H9 (cell line): ENCODE measurements at regions not wholly inside any gene's neighbourhood (a gene's known extent, or its start where the extent isn't known, plus 50 kb on each side); places are given as distances from the start of the nearest gene placed in this dataset.
A peak's percentile ranks its signal among the peaks of the same experiment; 100 is the strongest.

ENCODE experiments used
- DNase-seq: peaks from one replicate; pipeline ENCODE4 v3.0.0-alpha.2; 2017
- H2AFZ ChIP-seq: one replicate; pipeline ENCODE4 v1.6.1; 2013; ENCODE audit warnings: mild to moderate bottlenecking, low read length, control low read depth, moderate library complexity
- H2AK5ac ChIP-seq: 2 replicates; pipeline ENCODE4 v1.6.1; 2013; ENCODE audit warnings: low read length, control low read depth, mixed read lengths; ENCODE audit not compliant: insufficient read length
- H2BK120ac ChIP-seq: one replicate; pipeline ENCODE4 v1.6.1; 2013; ENCODE audit warnings: low read depth, mild to moderate bottlenecking, low read length, control low read depth, inconsistent platforms; ENCODE audit not compliant: poor library complexity, severe bottlenecking
- H2BK12ac ChIP-seq: 2 replicates; pipeline ENCODE4 v1.6.1; 2013; ENCODE audit warnings: low read length, control low read depth, mixed read lengths, low read depth; ENCODE audit not compliant: insufficient read length
- H2BK15ac ChIP-seq: 2 replicates; pipeline ENCODE4 v1.6.1; 2013; ENCODE audit warnings: low read depth, low read length, control low read depth
- H2BK20ac ChIP-seq: one replicate; pipeline ENCODE4 v1.6.1; 2013; ENCODE audit warnings: low read depth, mild to moderate bottlenecking, low read length, control low read depth, inconsistent platforms; ENCODE audit not compliant: poor library complexity, severe bottlenecking
- H2BK5ac ChIP-seq: 2 replicates; pipeline ENCODE4 v1.6.1; 2013; ENCODE audit warnings: low read length, control low read depth, mixed read lengths; ENCODE audit not compliant: insufficient read length
- H3K14ac ChIP-seq: 2 replicates; pipeline ENCODE4 v1.6.1; 2013; ENCODE audit warnings: low read length, control low read depth; ENCODE audit not compliant: insufficient read depth
- H3K18ac ChIP-seq: 2 replicates; pipeline ENCODE4 v1.6.1; 2013; ENCODE audit warnings: low read depth, mild to moderate bottlenecking, mixed read lengths, low read length, control low read depth; ENCODE audit not compliant: insufficient read length
- H3K23ac ChIP-seq: 2 replicates; pipeline ENCODE4 v1.6.1; 2013; ENCODE audit warnings: low read length, control low read depth, mixed read lengths, low read depth; ENCODE audit not compliant: insufficient read length
- H3K23me2 ChIP-seq: 2 replicates; pipeline ENCODE4 v1.6.1; 2013; ENCODE audit warnings: low read depth, mild to moderate bottlenecking, mixed read lengths, low read length, control low read depth; ENCODE audit not compliant: insufficient read length, poor library complexity, severe bottlenecking
- H3K27ac ChIP-seq: 2 replicates; pipeline ENCODE4 v1.5.1; 2013; ENCODE audit warnings: low read length, control low read depth, mixed read lengths, low read depth; ENCODE audit not compliant: insufficient read length
- H3K27me3 ChIP-seq: 2 replicates; pipeline ENCODE4 v1.6.1; 2013; ENCODE audit warnings: low read length, control low read depth, inconsistent platforms; ENCODE audit not compliant: insufficient read depth
- H3K4ac ChIP-seq: 2 replicates; pipeline ENCODE4 v1.6.1; 2013; ENCODE audit warnings: low read depth, mild to moderate bottlenecking, control low read depth, inconsistent platforms, low read length, moderate library complexity
- H3K4me1 ChIP-seq: 2 replicates; pipeline ENCODE4 v1.6.1; 2013; ENCODE audit warnings: low read length, control low read depth, inconsistent platforms; ENCODE audit not compliant: insufficient read depth
- H3K4me2 ChIP-seq: 2 replicates; pipeline ENCODE4 v1.6.1; 2013; ENCODE audit warnings: low read length, control low read depth, mixed read lengths; ENCODE audit not compliant: insufficient read length, insufficient read depth
- H3K56ac ChIP-seq: 2 replicates; pipeline ENCODE4 v1.6.1; 2013; ENCODE audit warnings: low read depth, mild to moderate bottlenecking, mixed read lengths, low read length, control low read depth; ENCODE audit not compliant: insufficient read length
- H3K79me1 ChIP-seq: 2 replicates; pipeline ENCODE4 v1.6.1; 2013; ENCODE audit warnings: low read depth, mild to moderate bottlenecking, moderate library complexity, low read length, control low read depth, inconsistent platforms; ENCODE audit not compliant: insufficient read depth, poor library complexity, severe bottlenecking
- H3K79me2 ChIP-seq: 2 replicates; pipeline ENCODE4 v1.6.1; 2013; ENCODE audit warnings: low read length, control low read depth, inconsistent platforms; ENCODE audit not compliant: insufficient read depth
- H3K9ac ChIP-seq: 2 replicates; pipeline ENCODE4 v1.6.1; 2013; ENCODE audit warnings: low read length, control low read depth, mixed read lengths; ENCODE audit not compliant: insufficient read length; ENCODE audit errors: extremely low read depth
- H3K9me3 ChIP-seq: one replicate; pipeline ENCODE4 v1.6.1; 2013; ENCODE audit warnings: low read depth, low read length, inconsistent platforms; ENCODE audit not compliant: control insufficient read depth
- H3T11ph ChIP-seq: one replicate; pipeline ENCODE4 v1.6.1; 2013; ENCODE audit warnings: mild to moderate bottlenecking, low read length, control low read depth, inconsistent platforms
- H4K20me1 ChIP-seq: one replicate; pipeline ENCODE4 v1.6.1; 2013; ENCODE audit not compliant: control insufficient read depth, insufficient read length, insufficient read depth
- H4K5ac ChIP-seq: 2 replicates; pipeline ENCODE4 v1.6.1; 2013; ENCODE audit warnings: low read depth, mild to moderate bottlenecking, mixed read lengths, low read length, control low read depth; ENCODE audit not compliant: insufficient read length
- H4K8ac ChIP-seq: replicated peaks from 2 replicates; pipeline ENCODE4 v1.6.1; 2013; ENCODE audit warnings: low read length, control low read depth, mixed read lengths, low read depth; ENCODE audit not compliant: insufficient read length
- H4K91ac ChIP-seq: 2 replicates; pipeline ENCODE4 v1.6.1; 2013; ENCODE audit warnings: low read depth, mild to moderate bottlenecking, moderate library complexity, mixed read lengths, low read length, control low read depth; ENCODE audit not compliant: insufficient read length
- H3K27ac Mint-ChIP-seq, 3 experiments: 2 replicates in 2 of 3; 3 replicates in 1 of 3; pipeline ENCODE4 v1.8.0; 2020 to 2021; ENCODE audit warnings: mixed read lengths in 3 of 3, mild to moderate bottlenecking in 1 of 3, moderate library complexity in 1 of 3
- H3K27me3 Mint-ChIP-seq: 2 replicates; pipeline ENCODE4 v1.8.0; 2021; ENCODE audit warnings: low read depth, mild to moderate bottlenecking, moderate library complexity, mixed read lengths
- H3K36me3 Mint-ChIP-seq, 3 experiments: 2 replicates in 2 of 3; 3 replicates in 1 of 3; pipeline ENCODE4 v1.8.0; 2020 to 2021; ENCODE audit warnings: low read depth in 3 of 3, mixed read lengths in 3 of 3; ENCODE audit not compliant: insufficient read depth in 1 of 3
- H3K4me1 Mint-ChIP-seq, 2 experiments: 2 replicates each; pipeline ENCODE4 v1.8.0; 2020; ENCODE audit warnings: mixed read lengths in 2 of 2
- H3K4me3 Mint-ChIP-seq, 2 experiments: 2 replicates in 1 of 2; 3 replicates in 1 of 2; pipeline ENCODE4 v1.8.0; 2020 to 2021; ENCODE audit warnings: mild to moderate bottlenecking in 2 of 2, mixed read lengths in 2 of 2, moderate library complexity in 1 of 2
- H3K9me3 Mint-ChIP-seq, 2 experiments: 2 replicates in 1 of 2; 3 replicates in 1 of 2; pipeline ENCODE4 v1.8.0; 2020; ENCODE audit warnings: mild to moderate bottlenecking in 2 of 2, mixed read lengths in 2 of 2, moderate library complexity in 1 of 2
- CTCF ChIP-seq: fragments of 200-600 bp; sonication (generic); conservative IDR thresholded peaks from 3 replicates; pipeline ENCODE4 v1.8.0; 2021; ENCODE audit warnings: antibody characterized with exemption, mild to moderate bottlenecking
- WGBS: extraction: QIAGEN DNeasy Blood & Tissue Kit; methylation state at CpG from one replicate; pipeline ENCODE4 v1.1.7; 2013; ENCODE audit warnings: missing lambda C conversion rate, low lambda C conversion rate, mixed read lengths; ENCODE audit not compliant: insufficient read length; ENCODE audit errors: extremely low coverage; 5-methylcytosine and 5-hydroxymethylcytosine counted together

- Histone ChIP-seq H3K56ac (no peak overlapping the region), H3T11ph (no peak overlapping the region), H3K4me1 (peaks cover 21% of the 10 kb centered on the region; the same call in 1 of the 2 replicates), H3K27ac (no peak overlapping the region), H3K79me2 (peaks cover 10% of the 10 kb centered on the region; the same call in 1 of the 2 replicates), H2BK12ac (no peak overlapping the region), H2BK5ac (no peak overlapping the region), H3K4me2 (no peak overlapping the region), H2AK5ac (no peak overlapping the region), H3K79me1 (peaks cover 7% of the 10 kb centered on the region), H3K23me2 (no peaks in the 10 kb centered on the region), H4K8ac (no peak overlapping the region), H3K18ac (no peak overlapping the region), H3K14ac (no peak overlapping the region), H3K27me3 (no peaks in the 10 kb centered on the region), H3K9ac (no peak overlapping the region), H2BK20ac (no peak overlapping the region), H3K9me3 (no peaks in the 10 kb centered on the region), H2BK15ac (no peak overlapping the region), H4K20me1 (no peaks in the 10 kb centered on the region), H4K5ac (no peak overlapping the region), H3K4ac (no peak overlapping the region), H4K91ac (no peak overlapping the region), H2BK120ac (no peak overlapping the region), H2AFZ (no peak overlapping the region), H3K23ac (no peak overlapping the region)
- Mint-ChIP-seq H3K9me3 (no peaks in the 10 kb centered on the region), H3K36me3 (peaks cover 2 to 7% (median 4%) of the 10 kb centered on the region in 3 experiments; a peak in 6 of 7 replicates), H3K27me3 (no peaks in the 10 kb centered on the region), H3K27ac (peak overlapping the region in 1 of 3 experiments; percentile 22; a peak in 1 of 7 replicates), H3K4me3 (no peak overlapping the region), H3K4me1 (peaks cover 49 to 58% of the 10 kb centered on the region in 2 experiments)
- whole genome bisulfite sequencing, result no CpG with 5 or more reads among the region's 4 CpGs
- no peak for DNase-seq
- TF ChIP-seq CTCF, result no peak
These were observed 157.4 kb upstream of the FOXN3 start for GRCh38 chr14:89574420-89574819.
